ENCODE measurements at regions not wholly inside any gene's neighbourhood (a gene's known extent, or its start where the extent isn't known, plus 50 kb on each side); places are given as distances from the start of the nearest gene placed in this dataset.

DNA sequence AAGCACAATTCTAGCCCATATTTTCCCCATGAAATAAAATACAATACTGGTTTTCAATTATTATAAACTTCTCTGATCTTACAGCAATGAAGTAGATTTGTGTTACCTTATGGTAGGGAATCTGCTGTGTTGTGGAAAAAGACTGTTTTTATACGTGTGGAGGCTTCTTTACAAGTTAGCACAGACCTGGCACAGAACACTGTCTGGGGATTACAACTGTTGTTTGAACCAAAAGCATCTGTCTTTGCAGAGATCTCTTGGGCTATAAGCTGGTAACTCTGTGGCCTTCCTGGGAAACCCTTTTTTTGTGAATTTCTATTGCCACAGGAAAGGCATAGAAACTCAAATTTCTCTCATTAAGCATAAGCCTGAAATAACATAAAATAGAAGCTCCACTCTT, 581.9 kb downstream of the TUSC7 start:
- no peak for DNase-seq
- no peaks in the 10 kb centered on the region for H3K27me3 ChIP-seq
- 28 to 50% methylated on average over 1 of the region's 1 CpG for WGBS, 2 donors (ENCODE audit: low coverage in 1 of 2)
- H3K36me3 ChIP-seq: no peaks in the 10 kb centered on the region
- TF ChIP-seq, protein P1, sequence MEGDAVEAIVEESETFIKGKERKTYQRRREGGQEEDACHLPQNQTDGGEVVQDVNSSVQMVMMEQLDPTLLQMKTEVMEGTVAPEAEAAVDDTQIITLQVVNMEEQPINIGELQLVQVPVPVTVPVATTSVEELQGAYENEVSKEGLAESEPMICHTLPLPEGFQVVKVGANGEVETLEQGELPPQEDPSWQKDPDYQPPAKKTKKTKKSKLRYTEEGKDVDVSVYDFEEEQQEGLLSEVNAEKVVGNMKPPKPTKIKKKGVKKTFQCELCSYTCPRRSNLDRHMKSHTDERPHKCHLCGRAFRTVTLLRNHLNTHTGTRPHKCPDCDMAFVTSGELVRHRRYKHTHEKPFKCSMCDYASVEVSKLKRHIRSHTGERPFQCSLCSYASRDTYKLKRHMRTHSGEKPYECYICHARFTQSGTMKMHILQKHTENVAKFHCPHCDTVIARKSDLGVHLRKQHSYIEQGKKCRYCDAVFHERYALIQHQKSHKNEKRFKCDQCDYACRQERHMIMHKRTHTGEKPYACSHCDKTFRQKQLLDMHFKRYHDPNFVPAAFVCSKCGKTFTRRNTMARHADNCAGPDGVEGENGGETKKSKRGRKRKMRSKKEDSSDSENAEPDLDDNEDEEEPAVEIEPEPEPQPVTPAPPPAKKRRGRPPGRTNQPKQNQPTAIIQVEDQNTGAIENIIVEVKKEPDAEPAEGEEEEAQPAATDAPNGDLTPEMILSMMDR (IDR thresholded peaks at IDR 0.05): no peak
- TF ChIP-seq POLR2A (IDR thresholded peaks at IDR 0.05) (no peak), EP300 (IDR thresholded peaks at IDR 0.05; ENCODE audit: low read depth) (no peak), POLR2AphosphoS5 (IDR thresholded peaks at IDR 0.05) (no peak)
- H3K9me3 ChIP-seq: no peaks in the 10 kb centered on the region
- H3K4me3 ChIP-seq: no peak overlapping the region
- intact Hi-C loops (cut with DNase I; ENCODE audit: low total_unique reads) (no loop called here), in situ Hi-C loops (cut with MboI; ENCODE audit: low pct_ligation_motif_present in 1 of 4, low pct_unique_long_range_greater_than_20kb in 1 of 4, low sequenced_read_pairs in 3 of 4) (no loop called here)
- H3K27ac ChIP-seq: no peak overlapping the region
- H3K4me1 ChIP-seq: no peaks in the 10 kb centered on the region

DNA sequence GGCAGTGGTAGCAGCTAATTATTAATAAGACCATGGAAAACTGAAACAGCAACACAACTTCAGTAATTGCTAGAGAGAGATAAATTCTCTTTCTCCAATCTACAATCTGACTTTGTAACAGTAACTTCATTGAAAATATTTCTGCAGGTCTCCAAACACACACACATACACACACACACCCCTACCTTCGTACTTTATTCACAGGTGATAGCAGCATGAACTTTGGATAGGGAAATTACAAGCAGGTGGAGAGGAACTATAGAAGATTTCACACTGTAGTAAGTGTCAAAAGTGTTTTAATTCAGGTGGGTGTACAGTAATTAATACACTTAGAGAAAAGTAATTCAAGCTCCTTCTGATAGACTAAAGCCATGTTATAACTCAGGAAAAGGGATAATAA, 587.5 kb downstream of the TUSC7 start:
- Histone ChIP-seq H3K9me3 (no peaks in the 10 kb centered on the region), H3K27ac (no peak overlapping the region), H3K27me3 (no peaks in the 10 kb centered on the region), H3K36me3 (no peaks in the 10 kb centered on the region), H3K4me3 (no peak overlapping the region), H3K4me1 (no peaks in the 10 kb centered on the region)
- intact Hi-C loops (cut with DNase I; ENCODE audit: low total_unique reads): no loop called here
- TF ChIP-seq POLR2AphosphoS5 (IDR thresholded peaks at IDR 0.05) (no peak), EP300 (IDR thresholded peaks at IDR 0.05; ENCODE audit: low read depth) (no peak), POLR2A (IDR thresholded peaks at IDR 0.05) (no peak)
- TF ChIP-seq, protein P1 (IDR thresholded peaks at IDR 0.05): no peak
- WGBS, 2 donors (ENCODE audit: low coverage in 1 of 2): 29 to 50% methylated on average over 1 of the region's 1 CpG
- in situ Hi-C loops (cut with MboI; ENCODE audit: low pct_ligation_motif_present in 1 of 4, low pct_unique_long_range_greater_than_20kb in 1 of 4, low sequenced_read_pairs in 3 of 4): no loop called here
- DNase-seq: no peak

DNA sequence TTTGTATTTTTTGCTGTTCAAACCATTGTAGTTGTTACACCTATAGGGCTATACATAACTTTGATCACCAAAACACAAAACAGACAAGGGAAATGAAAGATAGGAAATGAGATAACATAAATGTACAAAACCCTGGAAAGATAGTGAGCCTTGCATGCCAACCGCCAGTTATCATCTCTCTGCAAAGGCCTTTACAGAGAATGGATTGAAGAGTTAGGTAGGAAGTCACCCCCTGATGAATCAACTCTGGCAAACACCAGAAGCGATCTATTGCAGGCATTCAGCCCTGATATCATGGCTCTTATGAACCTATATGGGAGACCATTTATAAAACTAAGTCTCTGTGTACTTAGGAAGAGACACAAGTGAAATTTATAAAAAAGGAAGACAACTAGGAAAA, 588.0 kb downstream of the TUSC7 start:
- H3K27ac ChIP-seq: no peak overlapping the region
- H3K36me3 ChIP-seq: no peaks in the 10 kb centered on the region
- H3K4me1 ChIP-seq: no peaks in the 10 kb centered on the region
- intact Hi-C loops (cut with DNase I; ENCODE audit: low total_unique reads): no loop called here
- no peak overlapping the region for H3K4me3 ChIP-seq
- no peak for DNase-seq
- in situ Hi-C loops (cut with MboI; ENCODE audit: low pct_ligation_motif_present in 1 of 4, low pct_unique_long_range_greater_than_20kb in 1 of 4, low sequenced_read_pairs in 3 of 4): no loop called here
- TF ChIP-seq POLR2AphosphoS5 (IDR thresholded peaks at IDR 0.05) (no peak), EP300 (IDR thresholded peaks at IDR 0.05; ENCODE audit: low read depth) (no peak), POLR2A (IDR thresholded peaks at IDR 0.05) (no peak)
- TF ChIP-seq, protein P1 (IDR thresholded peaks at IDR 0.05): no peak
- 83 to 90% methylated on average over 2 of the region's 2 CpGs for WGBS, 2 donors (ENCODE audit: low coverage in 1 of 2)
- H3K9me3 ChIP-seq: no peaks in the 10 kb centered on the region
- H3K27me3 ChIP-seq: no peaks in the 10 kb centered on the region

DNA sequence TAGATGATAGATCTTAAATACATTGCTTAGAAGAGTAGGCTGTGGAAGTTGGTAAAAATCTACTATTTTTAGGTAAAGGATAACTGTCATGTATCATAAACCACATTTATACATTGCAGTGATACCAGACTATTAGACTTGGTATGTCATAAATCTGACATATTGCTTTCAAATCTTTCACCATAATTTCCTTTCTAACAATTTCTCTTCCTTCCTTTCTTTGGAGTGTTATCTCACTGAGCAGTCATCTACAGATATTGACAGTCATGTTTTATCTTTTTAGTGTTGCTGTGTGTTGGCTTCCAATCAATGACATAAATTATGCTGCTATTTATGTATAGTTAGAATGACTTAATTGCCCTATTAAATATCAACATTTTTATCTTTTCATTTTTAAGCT, 588.7 kb downstream of the TUSC7 start:
- no peak overlapping the region for H3K4me3 ChIP-seq
- DNase-seq: no peak
- no peak overlapping the region for H3K27ac ChIP-seq
- no peaks in the 10 kb centered on the region for H3K27me3 ChIP-seq
- H3K4me1 ChIP-seq: no peaks in the 10 kb centered on the region
- H3K36me3 ChIP-seq: no peaks in the 10 kb centered on the region
- in situ Hi-C loops (cut with MboI; ENCODE audit: low pct_ligation_motif_present in 1 of 4, low pct_unique_long_range_greater_than_20kb in 1 of 4, low sequenced_read_pairs in 3 of 4) (no loop called here), intact Hi-C loops (cut with DNase I; ENCODE audit: low total_unique reads) (no loop called here)
- TF ChIP-seq POLR2A (IDR thresholded peaks at IDR 0.05): no peak
- TF ChIP-seq POLR2AphosphoS5 (IDR thresholded peaks at IDR 0.05): no peak
- no peak for TF ChIP-seq EP300 (IDR thresholded peaks at IDR 0.05; ENCODE audit: low read depth)
- TF ChIP-seq, protein P1 (IDR thresholded peaks at IDR 0.05): no peak
- no peaks in the 10 kb centered on the region for H3K9me3 ChIP-seq

Data from transverse colon (tissue), 4 donors.